GM21786 (cell line): ENCODE measurements at regions not wholly inside any gene's neighbourhood (a gene's known extent, or its start where the extent isn't known, plus 50 kb on each side); places are given as distances from the start of the nearest gene placed in this dataset.

ENCODE experiments used
- ATAC-seq: cut with Tn5 transposase; IDR thresholded peaks from one replicate; pipeline ENCODE4 v1.9.1; 2021; ENCODE audit not compliant: unreplicated experiment

DNA sequence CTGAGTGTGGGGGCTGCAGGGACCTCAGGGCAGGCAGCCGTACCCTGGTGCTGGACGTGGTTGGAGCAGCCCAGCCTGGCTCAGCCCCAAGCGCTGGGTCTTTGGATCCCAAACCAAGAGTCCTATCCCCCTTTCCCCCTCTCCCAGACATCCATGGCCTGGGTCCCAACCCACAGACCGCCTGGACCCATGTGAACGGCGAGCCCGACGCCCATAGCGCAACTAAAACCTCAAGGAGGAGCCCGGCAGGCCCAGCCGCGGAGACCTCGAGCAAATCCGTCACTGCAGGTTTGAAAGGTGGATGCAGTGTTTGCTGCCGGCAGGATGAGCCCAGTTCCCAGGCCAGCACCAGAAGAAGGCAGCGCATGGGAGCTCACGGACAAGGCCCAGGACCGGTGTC is 337.0 kb downstream of the BRD1 start:
- ATAC-seq, result no peak

DNA sequence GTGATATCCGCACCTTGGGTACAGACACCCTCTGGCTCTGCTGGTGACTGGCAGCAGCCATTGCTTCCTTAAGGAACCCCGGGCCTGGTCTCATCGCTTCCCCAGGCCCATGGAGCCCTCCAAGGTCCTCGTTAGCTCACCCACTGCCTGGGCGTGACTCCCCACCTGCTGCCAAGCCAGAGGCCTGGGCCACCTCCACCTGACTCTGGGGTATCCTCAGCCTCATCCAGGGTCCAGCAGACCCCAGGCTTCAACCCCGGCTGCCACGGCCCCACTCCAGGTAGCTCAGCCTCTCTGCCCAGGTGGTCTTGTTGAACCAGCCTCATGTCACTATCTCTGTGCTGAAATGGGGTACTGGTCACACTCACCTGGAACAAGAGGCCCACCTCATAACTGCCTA is 337.9 kb downstream of the BRD1 start:
- ATAC-seq, result no peak

DNA sequence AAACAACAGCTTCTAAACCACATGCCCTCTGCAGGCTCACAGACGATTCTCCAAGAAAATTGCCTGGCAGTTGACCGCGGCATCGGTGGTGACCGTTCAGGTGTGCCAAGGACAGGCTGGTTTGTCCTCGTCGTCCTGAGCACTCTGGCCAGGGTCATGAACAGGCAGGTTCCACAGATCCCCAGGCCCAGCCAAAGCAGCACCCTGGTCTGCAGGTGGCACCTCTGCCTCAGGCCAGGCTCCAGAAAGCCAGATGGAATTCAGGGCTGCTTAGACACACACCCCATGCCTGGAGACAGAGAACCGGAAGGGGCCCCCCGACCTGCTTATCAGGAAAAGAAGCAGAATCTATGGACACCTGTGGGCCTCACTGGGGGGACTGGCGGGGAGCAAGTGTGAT is 338.7 kb downstream of the BRD1 start:
- ATAC-seq, result no peak

DNA sequence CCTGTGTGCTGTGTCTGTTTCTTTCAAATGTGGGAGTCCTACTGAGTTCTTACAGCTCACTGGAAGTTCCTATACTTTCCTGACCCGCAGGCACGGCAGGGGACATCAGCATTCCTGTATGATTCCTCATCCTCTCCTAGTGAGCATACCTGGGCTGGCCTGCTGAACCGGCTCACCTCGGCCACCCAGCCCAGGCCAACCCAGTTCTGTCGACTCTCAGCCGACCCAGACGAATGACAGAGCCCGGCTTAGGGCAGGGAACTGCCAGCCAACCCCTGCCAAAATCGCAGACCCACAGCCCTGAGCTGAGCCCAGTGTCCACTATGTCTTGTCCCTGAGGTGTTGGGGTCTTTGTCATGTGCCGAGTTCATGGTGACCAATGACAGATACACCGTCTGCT is 339.7 kb downstream of the BRD1 start:
- no peak for ATAC-seq

DNA sequence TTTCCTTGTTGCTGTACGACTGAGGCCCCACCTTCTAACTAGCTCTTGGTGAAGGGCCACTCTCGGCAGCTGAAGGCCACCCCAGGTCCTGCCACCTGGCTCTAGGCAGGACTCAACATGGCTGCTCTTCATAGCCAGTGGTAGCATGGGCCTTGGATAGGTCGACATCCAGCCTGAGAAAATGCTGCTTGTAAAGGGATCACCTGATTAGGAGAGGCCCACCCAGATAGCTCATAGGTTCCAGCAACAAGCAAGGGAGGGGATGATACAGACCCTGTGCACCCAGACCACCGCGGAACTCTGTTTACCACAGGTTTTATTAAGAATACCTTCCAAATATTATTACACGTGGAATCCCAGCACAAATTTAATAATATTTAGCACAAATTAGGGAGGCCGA is 341.4 kb downstream of the BRD1 start:
- ATAC-seq, result no peak

DNA sequence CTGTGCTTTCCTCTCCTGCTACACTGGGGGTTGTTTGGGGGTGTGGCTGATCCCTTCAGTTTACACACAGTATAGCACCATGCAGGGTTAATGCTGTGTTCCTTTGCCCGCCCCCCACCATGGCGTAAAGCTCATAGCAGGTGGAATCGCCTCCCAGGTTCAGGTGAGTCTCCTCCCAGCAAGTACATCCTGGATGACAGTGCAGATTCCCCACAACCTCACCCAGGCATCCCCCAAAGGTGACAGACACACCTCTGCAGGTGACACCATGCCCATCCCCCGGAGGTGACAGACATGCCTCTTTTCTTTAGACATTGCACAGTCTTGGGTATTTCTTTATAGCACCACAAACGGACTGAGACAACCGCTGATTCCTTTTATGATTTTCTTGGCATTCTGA is 343.7 kb downstream of the BRD1 start:
- ATAC-seq, result no peak

DNA sequence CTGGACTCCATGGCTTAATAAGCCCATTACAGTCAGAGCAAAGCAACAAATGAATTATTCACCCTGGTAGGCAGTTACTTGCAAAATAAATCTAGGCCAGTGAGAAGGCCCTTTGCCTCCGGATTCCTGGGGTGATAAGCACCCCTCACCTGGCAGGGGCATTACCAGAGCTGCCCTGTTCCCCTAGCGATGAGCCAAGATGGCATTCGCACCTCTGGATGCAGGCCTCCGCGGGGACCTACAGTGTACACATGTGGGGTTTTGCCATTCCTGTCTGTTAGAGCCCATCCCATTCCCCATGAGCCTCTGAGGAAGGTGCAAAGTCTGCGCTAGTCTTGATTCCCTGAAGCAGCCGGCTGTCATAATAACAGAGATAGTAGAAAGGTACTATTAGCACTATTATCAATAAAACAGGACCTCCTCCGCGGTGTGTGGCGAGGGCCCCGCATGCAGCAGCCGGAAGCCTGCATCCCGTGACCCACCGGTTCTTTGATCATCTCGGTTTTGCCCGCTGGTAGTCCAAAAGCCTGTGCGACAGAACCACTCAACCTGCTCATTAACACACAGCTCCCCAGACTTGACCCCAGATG is 344.3 kb downstream of the BRD1 start:
- no peak for ATAC-seq

DNA sequence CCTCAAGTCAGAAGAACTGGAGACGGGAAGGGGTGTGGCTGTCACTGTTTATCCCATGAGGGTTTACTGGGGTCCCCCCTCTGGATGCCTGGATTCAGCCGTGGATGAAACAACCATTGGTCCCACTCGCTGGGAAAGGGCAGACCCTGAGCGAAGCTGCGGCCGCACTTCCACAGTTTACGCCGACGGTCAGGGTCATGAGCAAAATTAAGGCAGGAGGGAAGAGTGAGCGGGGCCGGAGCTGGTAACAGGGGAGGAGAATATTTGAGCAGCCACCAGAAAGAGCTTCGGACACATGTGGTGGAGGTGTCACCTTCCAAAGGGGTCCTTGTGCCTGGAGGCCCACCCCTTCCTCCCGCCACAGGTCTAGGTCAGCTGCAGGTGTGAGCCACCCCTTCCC is 344.9 kb downstream of the BRD1 start:
- ATAC-seq, result no peak

DNA sequence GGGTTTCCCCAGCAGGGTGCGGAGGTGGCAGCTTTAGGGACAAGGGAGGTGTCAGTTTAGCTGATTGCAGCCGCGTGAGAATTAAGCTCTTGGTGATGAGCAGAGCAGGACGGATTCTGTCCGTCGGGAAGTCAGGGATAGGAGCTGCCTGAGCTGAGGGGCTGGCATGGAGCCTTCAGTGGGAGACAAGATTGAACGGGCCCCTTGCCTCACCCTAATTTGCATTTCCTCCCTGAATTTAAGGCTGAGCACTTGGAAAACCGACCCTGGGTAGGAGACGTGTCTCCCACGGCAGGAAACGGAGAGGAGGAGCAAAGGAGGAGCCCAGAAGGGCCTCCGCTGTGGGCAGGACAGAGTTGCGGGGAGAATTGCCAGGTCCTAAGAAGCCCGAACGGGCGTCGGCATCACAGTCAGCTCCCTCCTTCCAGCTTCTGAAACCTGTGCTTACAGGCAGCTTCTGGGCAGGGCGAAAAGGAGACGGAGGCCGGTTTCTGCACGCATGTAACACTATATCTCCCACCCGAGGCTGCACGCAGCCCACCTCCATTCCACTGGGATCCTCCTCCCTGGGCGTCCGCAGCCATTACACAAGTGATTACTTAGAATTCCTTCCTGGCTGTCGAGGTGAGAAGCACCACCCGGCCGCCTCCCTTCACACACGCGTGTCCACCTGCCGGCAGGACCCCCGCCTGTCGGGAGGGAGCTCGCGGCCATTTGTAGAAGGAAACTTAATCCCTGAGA is 345.8 kb downstream of the BRD1 start:
- no peak for ATAC-seq

DNA sequence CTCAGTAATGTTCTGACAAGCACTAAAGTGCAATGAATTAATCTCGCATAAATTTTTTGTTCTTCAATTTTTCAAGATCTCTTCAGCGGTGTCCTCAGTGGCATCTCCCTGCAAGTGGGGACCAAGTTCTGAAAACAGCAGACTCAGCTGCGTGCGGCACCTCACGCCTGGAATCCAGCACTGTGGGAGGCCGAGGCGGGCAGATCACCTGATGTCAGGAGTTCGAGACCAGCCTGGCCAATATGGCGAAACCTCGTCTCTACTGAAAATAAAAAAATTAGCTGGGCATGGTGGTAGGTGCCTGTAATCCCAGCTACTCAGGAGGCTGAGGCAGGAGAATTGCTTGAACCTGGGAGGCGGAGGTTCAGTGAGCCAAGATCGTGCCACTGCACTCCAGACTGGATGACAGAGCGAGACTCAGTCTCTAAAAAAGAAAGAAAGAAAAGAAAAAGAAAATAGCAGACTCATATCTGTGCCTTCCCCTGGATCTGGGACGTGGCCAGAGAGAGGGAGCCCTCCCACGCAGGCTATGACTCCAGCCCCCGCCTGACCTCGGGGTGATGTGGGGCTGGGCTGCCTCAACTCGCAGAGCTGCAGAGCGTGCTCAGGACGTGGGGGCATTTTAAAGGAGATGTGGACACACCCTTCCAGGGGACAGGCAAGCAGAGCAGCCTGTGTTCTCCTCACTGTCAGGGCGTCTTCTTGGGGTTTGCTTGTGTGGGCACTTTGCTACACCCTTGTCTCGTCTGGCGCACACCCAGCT is 346.6 kb downstream of the BRD1 start:
- ATAC-seq, result no peak

DNA sequence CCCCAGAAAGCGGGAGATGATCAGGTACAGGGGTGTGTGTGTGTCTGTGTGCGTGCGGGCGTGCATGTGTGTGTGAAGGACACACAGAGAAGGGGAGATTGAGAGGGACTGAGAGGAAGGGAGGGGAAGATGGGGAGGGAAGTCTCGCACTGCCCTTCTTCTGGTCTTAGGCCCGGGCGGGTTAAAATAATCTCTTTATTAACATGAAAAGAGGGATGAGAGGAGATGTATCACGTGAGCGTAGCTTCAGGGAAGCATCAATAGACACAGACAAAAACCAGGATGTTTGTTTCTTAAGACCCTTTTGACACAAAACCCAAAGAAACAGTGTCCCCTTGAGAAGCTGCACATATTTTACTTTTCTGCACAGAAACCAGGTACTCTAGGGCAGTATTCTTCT is 347.3 kb downstream of the BRD1 start:
- no peak for ATAC-seq

DNA sequence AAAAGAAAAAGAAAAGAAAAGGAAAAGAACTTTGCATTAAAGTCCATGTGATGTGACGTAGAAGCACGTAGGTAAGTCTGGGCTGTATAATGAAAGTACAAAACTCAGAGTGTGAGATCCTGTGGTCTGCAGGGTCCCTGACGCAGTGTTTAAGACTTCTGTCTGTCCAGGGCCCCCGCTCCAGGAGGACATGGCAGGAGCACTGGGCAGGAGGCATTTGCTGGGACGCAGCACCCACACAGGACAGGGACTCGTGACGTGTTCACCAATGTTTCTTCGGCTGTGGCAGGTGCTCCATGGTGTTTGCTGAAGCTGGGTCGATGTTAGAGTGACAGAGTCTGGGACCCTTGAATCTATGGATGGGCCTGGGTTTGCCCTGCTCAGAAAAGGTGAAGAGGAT is 348.1 kb downstream of the BRD1 start:
- no peak for ATAC-seq

DNA sequence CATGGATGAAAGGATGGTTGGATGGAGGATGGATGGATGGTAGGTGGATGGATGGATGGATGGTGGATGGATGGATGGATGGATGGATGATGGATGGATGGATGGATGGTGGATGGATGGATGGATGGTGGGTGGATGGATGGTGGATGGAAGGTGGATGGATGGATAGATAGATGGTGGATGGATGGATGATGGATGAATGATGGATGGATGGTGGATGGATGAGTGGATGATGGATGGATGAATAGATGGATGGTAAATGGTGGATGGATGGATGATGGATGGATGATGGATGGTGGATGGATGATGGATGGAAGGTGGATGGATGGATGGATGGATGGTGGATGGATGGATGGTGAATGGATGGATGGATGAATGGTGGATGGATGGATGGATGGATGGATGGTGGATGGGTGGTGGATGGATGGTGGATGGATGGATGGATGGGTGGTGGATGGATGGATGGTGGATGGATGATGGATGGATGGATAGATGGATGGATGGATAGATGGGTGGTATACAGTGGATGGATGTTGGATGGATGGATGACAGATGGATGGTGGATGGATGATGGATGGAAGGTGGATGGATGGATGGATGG is 350.8 kb downstream of the BRD1 start:
- no peak for ATAC-seq

DNA sequence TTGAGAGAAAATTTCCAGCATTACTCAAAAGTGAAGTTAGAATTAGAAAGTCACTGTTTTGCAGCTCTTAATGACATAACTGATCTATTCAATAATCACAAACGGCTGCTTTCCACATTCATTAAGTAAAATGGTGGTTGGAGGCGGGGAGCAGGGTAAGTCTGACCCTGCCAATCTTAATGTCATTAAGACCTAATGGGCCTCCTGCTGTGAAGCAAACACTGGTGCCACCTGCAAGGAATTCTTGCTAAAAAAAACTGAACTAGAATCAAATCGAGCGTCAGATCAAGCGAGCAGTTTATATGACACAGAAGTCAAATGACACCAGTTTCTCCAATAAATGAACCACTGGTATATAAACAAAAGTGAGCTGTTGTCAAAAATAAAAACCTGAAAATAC is 351.5 kb downstream of the BRD1 start:
- ATAC-seq, result no peak

DNA sequence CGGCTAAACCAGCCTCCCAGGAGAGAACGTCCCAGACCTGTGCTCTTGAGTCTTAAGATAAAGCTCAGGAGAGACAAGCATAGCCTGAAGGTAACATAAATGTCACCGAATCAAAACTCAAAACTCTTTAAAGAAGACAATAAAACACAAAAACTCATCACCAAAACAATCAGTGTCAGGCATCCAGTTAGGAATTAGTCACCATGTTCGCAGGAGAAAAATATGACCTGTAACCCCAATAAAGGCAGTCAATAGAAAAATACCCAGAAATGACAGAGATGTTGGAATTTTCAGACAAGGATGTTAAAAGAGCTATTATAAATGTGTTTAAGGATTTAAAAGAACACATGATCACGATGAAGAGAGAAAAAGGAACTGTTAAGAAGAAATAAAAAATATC is 352.4 kb downstream of the BRD1 start:
- ATAC-seq, result no peak

DNA sequence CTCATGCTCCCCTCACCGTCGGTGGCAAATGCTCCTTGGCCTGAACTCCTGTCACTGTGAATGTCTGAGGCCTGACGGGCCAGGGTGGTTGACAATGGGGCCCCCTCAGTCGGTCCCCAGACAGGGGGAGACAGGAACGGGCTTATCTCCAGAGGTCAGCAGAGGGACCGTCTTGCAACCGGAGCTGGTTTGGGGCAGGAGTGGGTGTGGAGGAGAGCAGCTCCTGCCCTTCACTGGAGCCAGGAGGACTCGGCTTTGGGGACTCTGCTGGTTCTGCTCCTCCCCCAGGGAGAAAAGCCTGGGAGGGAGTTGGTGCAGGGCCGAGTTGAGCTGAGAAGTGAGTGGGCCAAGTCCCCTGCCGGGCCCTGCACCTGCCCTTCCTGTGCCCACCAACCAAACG is 354.4 kb downstream of the BRD1 start:
- no peak for ATAC-seq

DNA sequence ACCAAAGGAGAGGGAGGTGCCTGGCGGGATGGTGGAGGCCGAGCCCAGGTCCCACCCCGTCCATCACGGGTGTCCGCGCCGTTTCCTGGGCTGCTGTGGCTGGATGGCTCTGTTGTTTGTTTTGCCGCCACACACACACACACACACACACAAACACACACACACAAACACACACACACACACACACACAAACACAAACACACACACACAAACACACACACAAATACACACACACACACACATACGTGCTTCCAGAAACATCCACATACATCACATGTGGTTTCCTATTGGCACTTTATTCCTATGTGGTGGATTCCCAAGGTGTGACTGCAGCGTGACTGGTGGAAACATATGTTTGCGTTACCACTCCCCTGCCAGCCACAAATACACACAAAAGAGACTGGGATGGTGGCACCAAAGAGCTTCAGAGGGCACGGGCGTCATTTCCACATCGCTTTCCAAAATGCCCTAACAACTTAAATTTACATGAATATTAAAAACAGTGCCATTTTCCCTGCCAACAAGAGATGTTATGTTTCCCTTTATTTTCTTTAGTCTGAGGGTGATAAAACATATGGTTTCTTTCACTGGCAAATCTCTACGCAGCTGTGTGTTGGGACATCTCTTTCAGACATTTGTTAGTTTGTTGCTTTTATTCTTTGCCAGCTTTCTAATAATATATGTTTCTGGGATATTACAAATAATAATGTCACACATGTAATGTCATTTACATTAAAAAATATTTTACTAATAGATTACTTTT is 356.8 kb downstream of the BRD1 start:
- no peak for ATAC-seq

DNA sequence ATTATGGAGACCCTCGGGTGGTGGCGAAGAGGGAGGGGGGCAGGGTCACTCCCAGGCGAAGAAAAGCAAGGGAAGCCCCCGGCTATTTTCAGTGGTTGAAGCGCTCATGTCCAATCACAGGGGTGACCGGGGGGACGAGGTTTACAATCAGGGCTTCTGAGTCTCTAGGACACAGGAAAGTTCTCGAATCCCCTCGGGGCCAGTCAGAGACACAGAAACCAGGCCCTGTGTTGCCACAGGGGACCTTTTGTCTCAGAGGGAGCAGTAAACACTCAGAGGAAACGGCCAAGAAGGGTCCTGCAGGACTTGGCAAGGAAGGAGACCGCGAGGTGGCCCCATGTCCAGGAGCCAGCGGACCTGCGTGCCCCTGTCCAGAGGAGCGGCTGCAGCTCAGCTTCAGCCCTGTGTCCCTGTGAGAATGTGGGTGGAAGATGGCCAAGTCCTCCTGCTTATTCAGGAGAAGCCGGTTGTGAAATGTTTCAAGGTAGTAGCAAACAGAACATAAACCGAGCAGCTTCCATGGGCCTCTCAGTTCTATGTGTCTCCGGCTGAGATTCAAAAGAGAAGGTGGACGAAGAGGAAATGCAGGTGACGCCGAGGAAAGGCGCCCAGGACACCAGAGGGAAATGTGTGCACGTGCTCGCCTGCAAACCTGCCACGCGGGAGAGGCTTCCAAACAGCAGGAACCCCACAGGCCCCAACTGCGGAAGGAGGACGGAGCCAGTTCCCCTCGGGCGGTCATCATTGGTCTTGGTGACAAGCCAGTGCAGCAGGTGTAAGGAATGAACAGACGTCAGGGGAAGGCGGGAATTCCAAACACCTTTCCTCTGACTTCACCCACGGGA is 357.6 kb downstream of the BRD1 start:
- ATAC-seq, result no peak

DNA sequence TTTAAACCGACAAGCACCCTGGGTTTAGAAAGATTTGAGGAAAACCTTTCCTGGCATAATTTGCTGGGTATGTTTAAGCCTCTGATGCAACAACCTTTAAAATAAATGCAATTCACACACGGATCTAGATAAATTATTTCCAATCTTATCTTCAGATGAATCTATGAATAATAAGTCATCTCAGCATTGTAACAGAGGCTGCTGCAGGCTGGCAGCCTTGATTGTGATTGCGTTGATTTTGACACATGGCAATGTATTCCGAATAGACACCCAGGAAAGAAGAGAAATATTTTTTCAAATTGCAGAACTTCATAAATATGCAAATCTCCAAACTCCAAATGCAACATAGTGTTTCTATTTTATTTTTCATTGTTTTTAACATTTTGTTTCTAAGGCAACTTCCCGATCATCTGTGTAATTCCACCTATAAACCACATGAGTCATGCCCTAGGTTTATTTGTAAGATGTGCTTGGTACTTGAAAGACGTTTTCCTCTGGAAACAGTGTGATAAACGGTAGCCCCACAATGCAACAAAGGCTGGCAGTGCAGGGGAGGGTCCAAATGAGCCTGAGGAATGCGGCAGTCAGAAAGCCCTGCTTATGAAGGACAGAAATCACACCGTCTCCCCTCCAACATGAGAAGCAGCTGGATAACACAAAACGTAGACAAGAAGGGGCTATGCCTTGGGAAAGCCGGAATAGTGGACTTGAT is 359.0 kb downstream of the BRD1 start:
- no peak for ATAC-seq
